SIG-M5 treated with dmso at 0.1 percent for 504 hours (cell line): ENCODE measurements at regions not wholly inside any gene's neighbourhood (a gene's known extent, or its start where the extent isn't known, plus 50 kb on each side); places are given as distances from the start of the nearest gene placed in this dataset.

ENCODE experiments used
- DNase-seq: peaks from one replicate; lab custom pipeline; 2025; ENCODE audit not compliant: unreplicated experiment; lab: John Stamatoyannopoulos, UW

DNA sequence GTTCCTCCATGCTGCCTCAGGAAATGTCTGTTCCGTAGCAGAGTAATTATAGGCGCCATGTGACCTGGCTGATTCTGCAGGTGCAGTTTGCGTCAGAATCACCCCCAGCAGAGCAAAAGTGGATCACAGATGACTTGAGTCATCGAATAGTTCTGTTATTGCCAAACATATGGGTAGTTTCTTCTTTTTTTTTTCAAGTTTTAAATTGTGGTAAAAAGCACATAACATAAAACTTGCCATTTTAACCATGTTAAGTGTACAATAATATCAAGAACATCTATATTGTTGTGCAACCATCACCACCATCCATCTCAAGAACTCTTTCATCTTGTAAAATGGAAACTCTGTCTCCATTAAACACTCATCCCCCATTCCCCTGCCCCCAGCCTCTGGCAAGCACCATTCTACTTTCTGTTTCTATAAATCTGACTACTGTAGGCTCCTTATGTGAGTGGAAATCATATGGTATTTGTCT lies 177.7 kb upstream of the TWIST2 start:
- peak; percentile 17 for DNase-seq

DNA sequence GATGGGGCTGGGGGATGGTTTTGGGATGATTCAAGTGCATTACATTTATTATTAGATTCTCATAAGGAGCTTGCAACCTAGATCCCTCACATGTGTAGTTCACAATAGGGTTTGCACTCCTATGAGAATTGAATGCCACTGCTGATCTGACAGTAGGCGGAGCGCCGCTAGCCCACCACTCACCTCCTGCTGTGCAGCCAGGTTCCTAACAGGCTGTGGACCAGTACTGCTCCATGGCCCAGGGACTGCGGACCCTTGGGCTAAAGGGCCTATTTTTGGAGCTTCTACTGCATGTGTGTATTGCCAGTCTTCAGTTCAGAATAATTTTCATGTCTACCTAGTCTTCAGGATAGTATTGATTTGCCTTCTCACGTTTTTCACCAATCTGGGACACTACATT lies 165.3 kb upstream of the TWIST2 start:
- DNase-seq, result no peak

DNA sequence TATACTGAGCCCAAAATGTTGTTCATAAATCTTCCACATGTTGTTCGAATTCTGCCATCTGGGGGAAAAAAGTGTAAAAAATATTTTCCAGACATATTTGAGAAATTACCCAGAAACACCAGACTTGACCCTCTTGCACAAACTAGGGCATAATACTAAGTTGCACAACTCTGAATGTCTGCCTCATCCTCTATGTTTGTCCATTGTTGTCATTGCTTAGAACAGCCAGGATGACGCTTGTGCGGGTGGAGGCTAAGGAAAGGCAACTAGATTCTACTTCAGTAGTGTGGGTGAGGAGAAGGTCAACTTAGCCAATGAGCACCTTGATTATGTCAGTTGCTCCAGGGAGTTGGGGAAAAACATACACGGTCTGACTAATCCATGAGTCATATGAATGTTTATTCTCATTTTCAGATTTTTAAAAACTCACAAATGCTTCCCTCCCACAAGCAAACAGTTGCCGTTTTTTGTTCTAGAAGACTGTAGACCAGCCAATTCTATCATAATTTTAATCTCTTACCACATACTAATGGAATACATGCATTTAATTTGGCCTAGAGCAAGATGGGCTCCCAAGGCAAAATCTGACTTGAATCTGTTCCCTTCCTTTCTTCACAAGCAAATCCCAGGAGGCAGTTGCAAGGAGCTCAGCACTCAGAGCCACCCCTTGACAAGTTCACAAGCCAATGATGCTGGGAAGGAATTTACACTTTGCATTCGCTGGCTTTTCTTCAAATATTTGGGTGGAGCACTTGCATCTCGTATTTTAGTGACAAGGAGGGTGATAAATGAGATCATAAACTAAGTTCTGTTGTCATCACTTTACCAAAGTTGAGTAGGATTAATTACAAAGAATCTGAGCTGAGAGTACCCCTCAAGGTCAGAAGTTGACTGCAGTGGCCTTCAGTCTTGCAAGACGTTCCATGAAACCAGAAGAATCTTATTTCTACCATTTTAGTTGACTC lies 163.2 kb upstream of the TWIST2 start:
- peak; percentile 68 for DNase-seq

DNA sequence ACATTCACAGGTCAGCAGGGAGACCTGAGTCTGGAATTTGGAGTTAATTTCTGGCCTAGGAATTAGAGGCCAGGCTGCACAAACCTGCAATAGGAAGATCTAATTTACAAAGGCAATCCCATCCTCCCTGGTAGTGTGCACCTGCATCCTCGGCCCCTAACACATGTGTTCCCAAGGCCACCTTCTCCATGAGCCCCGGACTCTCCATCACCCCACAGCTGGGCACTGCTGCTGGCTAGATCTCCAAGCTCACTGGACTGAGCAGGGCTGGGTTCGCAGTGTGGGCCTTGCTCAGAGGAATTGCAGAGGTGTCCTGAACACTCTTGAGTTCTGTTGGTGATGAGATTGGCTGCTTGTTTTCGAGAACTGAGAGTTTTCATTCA lies 162.6 kb upstream of the TWIST2 start:
- no peak for DNase-seq

DNA sequence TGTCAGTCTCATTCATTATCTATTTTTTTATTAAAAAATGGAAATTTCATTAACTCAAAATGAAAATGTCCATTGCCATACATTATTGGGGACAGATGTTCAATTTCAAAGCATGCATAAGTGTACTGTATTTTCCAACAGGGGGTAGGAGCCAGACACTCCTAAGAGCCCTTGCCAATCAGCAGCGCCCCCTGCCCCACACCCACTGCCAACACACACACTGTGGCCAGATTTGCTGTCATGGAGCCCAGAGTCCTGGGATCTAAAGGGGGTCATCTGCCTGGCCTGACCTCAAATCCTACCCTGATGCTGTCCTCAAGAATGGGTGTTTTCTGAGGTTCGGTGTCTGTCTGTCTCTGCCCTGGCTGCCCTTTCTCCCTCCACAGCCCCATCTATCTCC lies 162.2 kb upstream of the TWIST2 start:
- no peak for DNase-seq

DNA sequence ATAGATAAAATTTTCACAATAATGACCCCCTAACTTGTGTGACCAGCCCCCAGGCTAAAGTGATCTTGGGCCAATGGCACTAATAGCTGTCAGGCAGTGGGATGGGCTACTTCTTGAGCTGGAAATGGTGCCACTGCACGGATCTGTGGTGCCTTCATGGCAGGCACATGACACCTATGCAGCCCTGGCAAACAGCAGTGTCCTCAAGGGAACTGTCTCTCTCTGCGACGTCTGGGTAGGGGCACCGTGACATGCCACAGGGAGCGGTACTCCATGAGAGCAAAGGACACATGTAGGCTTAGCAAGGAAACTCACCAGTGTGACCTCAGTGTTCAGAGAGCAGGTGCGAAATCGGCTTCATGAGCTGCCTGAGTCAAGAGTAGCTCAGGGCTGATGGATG lies 161.7 kb upstream of the TWIST2 start:
- no peak for DNase-seq

DNA sequence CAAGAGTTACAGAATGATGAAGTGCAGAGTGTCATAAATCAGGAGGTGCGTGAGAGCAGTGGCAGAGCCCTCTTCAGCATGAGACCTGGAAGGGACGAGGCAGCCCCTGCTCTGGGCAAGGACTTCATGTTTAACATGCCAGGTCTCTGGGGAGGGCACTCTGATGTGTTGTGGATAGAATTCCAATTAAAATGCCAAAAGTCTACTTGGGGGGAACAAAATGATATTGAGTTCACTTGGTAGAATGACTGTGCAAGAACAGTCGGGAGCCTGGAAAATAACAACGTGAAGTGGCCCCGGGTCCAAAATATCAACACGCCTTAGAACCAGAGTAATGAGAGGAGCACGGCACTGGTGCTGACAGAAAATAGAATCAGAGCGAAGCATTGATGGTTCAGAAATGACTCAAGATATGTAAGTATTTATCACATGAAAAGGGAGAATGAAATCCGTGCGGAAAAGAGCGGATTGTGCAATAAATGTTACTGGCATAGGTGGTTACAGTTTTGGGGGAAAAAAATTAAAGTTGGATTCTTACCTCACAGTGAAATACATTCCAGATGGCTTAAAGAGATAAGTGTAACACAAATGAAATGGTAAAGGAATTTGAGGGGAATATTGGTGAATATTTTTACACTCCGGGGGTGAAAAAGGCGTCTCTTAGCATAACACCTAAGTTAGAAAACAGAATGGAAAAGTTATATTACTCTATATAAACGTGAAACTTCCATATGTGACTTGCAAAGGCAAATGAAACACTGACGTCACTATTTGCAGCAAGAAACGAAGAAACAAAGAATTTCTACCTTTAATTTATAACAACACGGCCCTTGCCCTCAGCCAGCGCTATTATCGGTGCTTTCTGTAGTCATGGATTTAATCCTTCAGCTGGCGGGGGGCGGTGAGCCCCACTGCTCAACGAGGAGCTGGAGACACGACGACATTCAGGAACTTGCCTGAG lies 159.4 kb upstream of the TWIST2 start:
- DNase-seq, result no peak

DNA sequence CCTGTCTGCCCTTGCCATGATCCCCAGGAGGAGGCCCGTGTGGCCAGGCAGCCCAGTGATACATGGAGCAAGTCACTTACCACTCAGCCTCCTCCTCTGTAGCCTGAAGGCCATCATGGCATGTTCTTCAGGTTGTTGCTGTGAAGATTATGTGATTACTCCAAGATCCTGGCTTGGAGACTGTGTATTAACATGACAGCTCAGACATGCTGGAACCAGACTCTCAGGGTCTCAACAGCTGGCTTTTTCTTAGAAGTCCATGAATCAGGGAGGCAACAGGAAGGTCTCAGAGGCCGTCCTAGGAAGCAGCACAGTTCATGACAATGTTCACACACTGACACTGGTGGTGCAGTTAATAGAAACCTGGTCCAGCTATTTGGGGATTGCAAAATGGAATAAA lies 158.6 kb upstream of the TWIST2 start:
- DNase-seq, result no peak

DNA sequence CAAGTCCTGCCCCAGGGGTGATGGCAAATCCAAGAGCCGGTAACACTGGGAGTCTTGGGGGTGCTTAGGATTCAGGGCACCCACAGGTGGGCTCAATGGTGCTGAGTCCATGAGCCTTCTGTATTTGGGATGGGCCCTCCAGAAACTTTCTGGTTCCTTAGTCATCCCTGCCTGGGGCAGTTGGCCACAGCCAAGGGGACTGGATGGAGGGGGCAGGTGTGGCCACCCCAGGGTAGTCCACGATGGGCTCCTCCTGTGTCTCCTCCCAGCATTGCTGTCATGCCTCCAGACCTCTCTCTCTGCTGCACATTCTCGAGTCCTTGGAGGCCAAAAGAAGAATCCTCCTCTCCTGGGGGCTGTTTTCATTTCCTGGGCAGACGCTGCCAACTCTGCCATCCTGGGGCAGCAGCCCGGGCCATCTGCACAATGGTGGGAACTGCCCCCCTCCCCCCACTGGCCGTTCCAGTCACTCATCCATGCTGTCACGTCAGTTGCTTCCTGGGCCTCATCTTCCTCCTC lies 158.0 kb upstream of the TWIST2 start:
- no peak for DNase-seq

DNA sequence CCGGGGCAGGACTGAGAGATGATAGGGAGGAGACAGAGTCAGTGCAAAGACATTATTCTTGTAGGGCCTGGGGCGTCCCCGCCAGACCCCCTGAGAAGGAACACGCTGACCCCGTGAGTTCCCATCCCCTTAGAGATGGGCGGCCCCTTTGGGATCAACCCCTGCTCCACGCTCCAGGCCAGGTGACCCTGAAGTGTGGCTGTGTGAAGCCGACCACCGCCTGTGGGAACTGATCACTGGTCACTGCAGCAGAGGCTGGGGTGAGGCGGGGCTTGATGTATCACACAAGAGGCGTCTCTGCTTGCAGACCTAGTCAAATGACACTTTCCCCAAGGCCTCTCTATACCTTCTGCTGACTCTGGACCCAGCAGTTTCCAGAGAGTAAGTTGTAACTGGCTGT lies 157.4 kb upstream of the TWIST2 start:
- DNase-seq, result no peak

DNA sequence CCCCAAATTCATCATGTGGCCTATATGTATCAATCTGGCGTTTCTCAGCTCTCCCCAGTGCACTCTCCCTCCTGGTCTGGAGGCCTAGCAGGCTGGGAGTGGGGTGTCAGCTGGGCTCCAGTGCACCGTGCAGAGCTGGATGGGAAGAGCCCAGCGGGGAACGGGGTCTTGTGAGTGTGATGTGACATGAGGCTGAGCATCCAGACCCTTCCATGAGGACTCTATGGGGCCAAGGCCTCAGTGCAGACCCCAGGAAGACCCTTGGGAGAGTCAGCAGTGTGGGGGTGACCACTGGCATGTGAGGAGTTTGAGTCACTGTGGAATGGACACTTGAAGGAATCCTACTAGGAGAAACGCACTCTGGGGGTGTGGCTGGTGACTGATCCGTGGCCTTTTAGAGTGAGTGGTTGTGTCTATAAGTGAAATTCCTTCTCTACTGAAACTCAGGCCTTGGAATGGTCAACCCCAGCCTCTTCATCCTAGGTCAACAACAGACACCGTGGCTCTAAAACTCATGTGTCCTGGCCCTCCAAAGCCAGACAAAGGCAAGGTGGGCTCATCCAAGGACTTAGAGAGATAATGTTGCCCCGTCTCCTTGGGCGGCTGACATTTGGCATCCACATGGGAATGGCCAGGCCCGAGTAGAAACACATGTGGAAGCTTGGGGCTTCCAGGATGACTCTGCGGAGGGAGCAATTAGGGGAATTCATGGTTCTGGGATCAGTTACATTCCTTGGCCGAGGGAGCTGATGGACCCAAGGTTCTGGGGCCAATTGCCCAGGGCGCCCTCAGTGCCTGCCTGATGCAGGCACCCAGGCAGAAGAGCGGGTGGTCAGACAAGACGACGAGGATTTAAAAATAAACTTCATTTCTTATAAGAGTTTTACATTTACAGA lies 156.0 kb upstream of the TWIST2 start:
- no peak for DNase-seq

DNA sequence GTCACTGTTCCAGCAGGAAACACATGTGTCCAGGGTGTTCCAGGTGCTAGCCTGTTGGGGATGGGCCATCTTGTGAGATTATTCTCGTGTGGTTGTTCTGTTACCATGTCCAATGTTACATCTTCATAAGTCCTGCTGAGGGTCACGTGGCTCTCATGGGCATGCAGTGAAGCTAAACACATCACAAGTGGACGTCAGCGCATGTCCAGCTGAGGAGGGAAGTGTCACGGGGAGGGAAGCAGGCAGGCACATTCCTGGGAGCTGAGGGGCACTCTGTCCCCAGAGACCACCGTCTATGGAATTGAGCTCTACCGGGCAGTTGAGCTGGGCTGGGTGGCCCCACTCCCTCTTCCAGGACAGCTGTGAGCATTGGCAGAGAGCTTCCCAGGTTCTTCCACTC lies 155.3 kb upstream of the TWIST2 start:
- no peak for DNase-seq

DNA sequence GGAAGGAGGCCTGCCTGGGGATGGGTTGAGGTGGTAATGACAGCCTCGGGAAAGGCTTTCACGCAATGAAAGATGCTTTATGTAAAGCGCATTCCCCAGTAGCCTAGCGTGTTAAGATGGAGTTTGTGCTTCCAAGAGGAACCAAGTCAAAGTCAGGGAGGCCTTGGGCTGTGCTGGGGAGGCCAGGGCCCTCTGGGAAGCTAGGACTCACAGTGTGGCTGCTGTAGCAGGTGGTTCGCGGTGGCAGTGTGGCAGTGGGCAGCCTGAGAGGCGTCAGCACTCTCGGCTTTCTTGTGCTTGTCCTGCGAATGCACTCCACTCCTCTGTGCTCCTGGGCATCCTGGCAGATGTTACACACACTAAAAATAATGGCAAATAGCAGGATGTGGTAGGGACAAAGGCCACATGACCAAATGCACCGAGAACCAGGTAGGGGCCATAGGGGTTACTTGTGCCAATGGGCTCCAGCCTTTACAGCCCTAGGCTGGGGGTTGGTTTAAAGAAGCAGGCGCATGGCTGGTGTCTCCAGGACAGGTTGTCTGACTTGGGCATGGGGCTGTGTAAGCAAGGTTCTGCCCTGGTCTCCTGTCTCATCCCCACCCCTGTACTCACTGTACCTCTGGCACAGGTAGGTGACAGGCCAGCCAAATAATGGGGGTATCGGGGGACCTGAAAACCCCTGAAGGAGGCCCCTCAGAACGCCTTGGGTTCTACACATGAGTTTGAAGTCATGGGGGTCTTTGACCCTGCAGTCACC lies 154.4 kb upstream of the TWIST2 start:
- DNase-seq, result no peak

DNA sequence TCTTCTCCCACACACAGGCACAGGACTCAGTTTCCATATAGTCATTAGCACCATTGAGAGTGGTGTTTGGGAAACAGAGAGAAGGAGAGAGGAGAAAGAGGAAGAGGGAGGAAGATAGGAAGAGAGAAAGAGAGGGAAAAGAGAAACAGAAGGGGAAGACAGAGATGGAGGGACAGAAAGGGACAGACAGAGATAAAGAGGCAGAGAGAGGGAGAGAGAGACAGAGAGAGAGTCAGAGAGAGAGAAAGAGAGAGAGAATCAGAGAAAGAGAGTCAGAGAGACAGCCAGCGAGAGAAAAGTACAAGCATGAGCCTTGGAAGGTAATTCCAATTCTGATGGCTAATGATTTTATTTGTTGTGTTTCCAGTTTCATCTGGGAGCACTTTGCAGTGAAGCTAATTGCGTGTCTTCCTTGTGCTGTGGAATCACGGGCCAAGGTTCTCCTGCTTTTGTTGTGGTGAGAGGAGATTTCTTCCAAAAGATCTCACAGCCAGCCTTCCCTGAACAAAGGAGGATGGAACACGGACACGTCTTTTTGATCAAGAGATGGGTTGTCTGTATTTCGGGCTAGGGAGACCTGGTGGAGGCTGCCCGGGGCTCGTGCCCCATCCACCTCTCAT lies 153.6 kb upstream of the TWIST2 start:
- DNase-seq, result no peak

DNA sequence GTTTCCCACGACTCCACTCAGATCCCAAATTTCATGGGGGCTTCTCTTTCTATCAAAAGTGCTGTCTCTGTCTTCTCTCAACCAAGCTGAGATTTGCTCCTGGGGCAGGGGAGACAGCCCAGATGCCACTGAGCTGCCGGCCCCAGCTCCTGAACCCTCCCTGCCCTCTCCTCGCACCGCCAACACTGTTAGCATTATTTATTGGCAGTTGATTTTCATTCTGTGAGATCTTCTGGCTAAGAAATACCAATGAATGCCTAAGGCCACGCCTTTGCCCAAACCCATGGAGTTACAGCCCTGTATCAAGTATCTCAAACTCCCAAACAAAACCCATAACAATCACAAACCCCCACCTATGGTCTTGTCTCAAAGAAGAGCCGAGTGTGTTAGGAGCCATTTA lies 153.0 kb upstream of the TWIST2 start:
- DNase-seq, result no peak

DNA sequence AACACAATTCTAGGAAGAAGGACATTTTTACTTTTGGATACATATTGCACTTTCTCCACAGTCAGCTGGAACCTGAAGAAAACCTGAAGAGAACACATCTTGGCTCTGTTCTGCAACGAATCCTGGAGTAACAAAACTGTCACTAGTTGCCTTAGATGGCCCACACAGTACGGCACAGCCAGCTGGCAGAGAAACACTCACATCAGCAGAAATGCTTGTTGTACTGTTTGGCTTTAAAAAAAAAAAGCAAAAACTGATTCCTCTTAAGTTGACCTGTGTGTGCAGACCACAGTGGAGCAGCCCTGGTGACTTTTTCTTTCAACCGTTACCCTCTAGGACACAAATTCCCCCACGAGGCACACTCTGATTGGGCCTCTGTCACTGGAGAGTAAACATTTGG lies 152.3 kb upstream of the TWIST2 start:
- no peak for DNase-seq

DNA sequence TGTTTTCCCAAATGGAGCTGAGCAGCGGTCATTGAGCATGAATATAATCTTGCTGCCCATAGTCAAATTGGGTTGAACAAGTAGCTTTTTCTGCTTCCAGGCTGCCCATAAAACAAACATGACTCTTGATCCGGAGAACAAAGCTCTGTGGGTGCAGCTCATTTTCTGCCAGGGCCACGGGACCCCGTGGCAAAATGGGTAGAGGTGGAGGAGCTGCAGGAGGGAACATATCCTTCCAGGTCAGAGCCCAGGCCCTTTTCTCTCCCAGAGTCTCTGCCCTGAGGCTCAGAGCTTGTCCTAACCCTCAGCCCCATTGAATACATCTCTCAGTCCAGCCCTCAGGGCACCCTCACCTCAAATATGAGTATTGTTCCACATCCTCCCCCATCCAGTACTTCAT lies 151.6 kb upstream of the TWIST2 start:
- no peak for DNase-seq

DNA sequence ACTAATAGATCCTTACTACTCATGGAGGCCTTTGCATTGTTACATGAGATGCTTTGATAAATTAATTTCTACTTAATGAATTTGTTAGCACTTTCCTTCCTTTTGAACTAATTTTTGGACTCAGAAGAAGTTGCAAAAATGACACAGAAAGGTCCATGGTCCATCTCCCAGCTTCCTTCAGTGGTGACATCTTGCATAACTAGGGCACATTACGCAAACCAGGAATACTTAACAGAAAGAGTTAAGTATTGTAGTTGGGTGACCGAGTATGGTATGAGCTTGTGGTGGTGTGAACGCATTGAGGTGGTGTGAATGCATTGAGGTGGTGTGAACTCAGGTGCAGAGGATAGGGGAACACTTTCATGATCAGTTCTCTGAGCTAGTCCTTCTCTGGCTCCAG lies 151.1 kb upstream of the TWIST2 start:
- no peak for DNase-seq
